K562 (cell line): ENCODE measurements at regions not wholly inside any gene's neighbourhood (a gene's known extent, or its start where the extent isn't known, plus 50 kb on each side); places are given as distances from the start of the nearest gene placed in this dataset.

Experiments
- CREB3L1 ChIP-seq: fragments of 450-650 bp; IDR thresholded peaks from 2 replicates; pipeline ENCODE4 v1.6.1; 2014; ENCODE audit warnings: low read depth, mild to moderate bottlenecking, moderate library complexity, borderline replicate concordance
- E2F1 ChIP-seq: sonication (generic); formaldehyde crosslinking; IDR thresholded peaks from 2 replicates; pipeline ENCODE4 v1.8.1; 2023; ENCODE audit warnings: mild to moderate bottlenecking, missing genetic modification reagents, moderate library complexity
- HBP1 ChIP-seq: fragments of 450-650 bp; formaldehyde crosslinking; IDR thresholded peaks from 2 replicates; pipeline ENCODE4 v1.4.0; 2022; ENCODE audit warnings: missing genetic modification characterization
- JUN ChIP-seq, 2 experiments: sonication (generic) in 1 of 2; formaldehyde crosslinking in 1 of 2; IDR thresholded peaks; 2 replicates each; pipeline versions ENCODE4 v1.6.1 to v1.8.0; 2012 to 2022; ENCODE audit warnings: borderline replicate concordance in 2 of 2, mild to moderate bottlenecking in 2 of 2, improper control_type of control experiment in 1 of 2, low read depth in 1 of 2, low read length in 1 of 2, missing genetic modification reagents in 1 of 2
- KLF10 ChIP-seq: fragments of 250-450 bp; sonication (Bioruptor Pico); IDR thresholded peaks from 2 replicates; pipeline ENCODE4 v1.6.1; 2021; ENCODE audit warnings: matching md5 sums
- ZNF780A ChIP-seq: fragments of 250-450 bp; sonication (Bioruptor Pico); IDR thresholded peaks from 2 replicates; pipeline ENCODE4 v1.5.0; 2021; ENCODE audit warnings: mild to moderate bottlenecking

- TF ChIP-seq HBP1 (CRISPR knock-in tag) (no peak), JUN (IDR thresholded peaks at IDR 0.05; ENCODE audit: borderline replicate concordance, low read depth, low read length) (no peak), JUN (CRISPR knock-in tag; IDR thresholded peaks at IDR 0.05; ENCODE audit: borderline replicate concordance) (no peak), ZNF780A (CRISPR knock-in tag) (no peak), E2F1 (CRISPR knock-in tag) (no peak), CREB3L1 (no peak), KLF10 (CRISPR knock-in tag) (no peak)
Observed at GRCh38 chr2:41535575-41535974, 512.2 kb upstream of the PKDCC start (continued).
